ENCODE measurements at regions not wholly inside any gene's neighbourhood (a gene's known extent, or its start where the extent isn't known, plus 50 kb on each side); places are given as distances from the start of the nearest gene placed in this dataset.

DNA sequence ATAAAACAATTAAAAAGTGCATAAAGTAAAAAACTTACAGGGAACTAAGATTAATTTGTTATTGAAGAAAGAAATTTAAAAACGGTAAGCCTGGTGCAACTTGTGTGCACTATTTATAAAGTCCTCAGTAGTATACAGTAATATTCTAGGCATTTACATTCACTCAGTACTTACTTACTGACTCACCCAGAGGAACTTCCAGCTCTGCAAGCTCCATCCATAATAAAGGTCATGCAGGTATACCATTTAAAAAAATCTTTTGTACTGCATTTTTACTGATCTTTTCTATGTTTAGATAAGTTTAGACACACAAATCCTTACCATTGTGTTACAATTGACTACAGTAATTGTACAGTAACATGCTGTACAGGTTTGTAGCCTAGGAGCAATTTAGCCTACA, 51.5 kb upstream of the NXPH2 start:
- Histone ChIP-seq H3K14ac (ENCODE audit: insufficient read depth, low read length) (no peak overlapping the region), H4K91ac (ENCODE audit: insufficient read length, low read depth, low read length) (no peak overlapping the region), H3K23me2 (ENCODE audit: insufficient read length, low read depth, low read length, poor library complexity, severe bottlenecking) (no peaks in the 10 kb centered on the region), H3K9ac (ENCODE audit: extremely low read depth, insufficient read length, low read length) (no peak overlapping the region), H3K9me3 (ENCODE audit: control insufficient read depth, low read depth, low read length) (no peaks in the 10 kb centered on the region), H3T11ph (ENCODE audit: low read length) (no peak overlapping the region), H2BK15ac (ENCODE audit: low read depth, low read length) (no peak overlapping the region), H3K4me2 (ENCODE audit: insufficient read depth, insufficient read length, low read length) (no peak overlapping the region), H2AFZ (ENCODE audit: low read length) (no peak overlapping the region), H2BK120ac (ENCODE audit: low read depth, low read length, poor library complexity, severe bottlenecking) (no peak overlapping the region), H3K4me1 (ENCODE audit: insufficient read depth, low read length) (no peaks in the 10 kb centered on the region), H4K5ac (ENCODE audit: insufficient read length, low read depth, low read length) (no peak overlapping the region), H3K27me3 (ENCODE audit: insufficient read depth, low read length) (no peaks in the 10 kb centered on the region), H4K20me1 (ENCODE audit: control insufficient read depth, insufficient read depth, insufficient read length) (no peaks in the 10 kb centered on the region), H3K4ac (ENCODE audit: low read depth, low read length) (no peak overlapping the region), H3K79me1 (ENCODE audit: insufficient read depth, low read depth, low read length, poor library complexity, severe bottlenecking) (no peaks in the 10 kb centered on the region), H3K27ac (ENCODE audit: insufficient read length, low read depth, low read length) (no peak overlapping the region), H2BK12ac (ENCODE audit: insufficient read length, low read depth, low read length) (no peak overlapping the region), H3K23ac (ENCODE audit: insufficient read length, low read depth, low read length) (no peak overlapping the region), H4K8ac (replicated peaks; ENCODE audit: insufficient read length, low read depth, low read length) (no peak overlapping the region), H3K79me2 (ENCODE audit: insufficient read depth, low read length) (no peaks in the 10 kb centered on the region), H3K56ac (ENCODE audit: insufficient read length, low read depth, low read length) (no peak overlapping the region), H2BK20ac (ENCODE audit: low read depth, low read length, poor library complexity, severe bottlenecking) (no peak overlapping the region), H2BK5ac (ENCODE audit: insufficient read length, low read length) (no peak overlapping the region), H3K18ac (ENCODE audit: insufficient read length, low read depth, low read length) (no peak overlapping the region), H2AK5ac (ENCODE audit: insufficient read length, low read length) (no peak overlapping the region)
- Mint-ChIP-seq H3K9me3 (no peaks in the 10 kb centered on the region), H3K4me3 (no peak overlapping the region), H3K36me3 (ENCODE audit: insufficient read depth in 1 of 3, low read depth in 3 of 3) (no peaks in the 10 kb centered on the region), H3K27ac (no peak overlapping the region), H3K4me1 (peaks cover 0 to 3% of the 10 kb centered on the region in 2 experiments; a peak in 2 of 4 replicates), H3K27me3 (ENCODE audit: low read depth) (no peaks in the 10 kb centered on the region; the same call in 1 of the 2 replicates)
- TF ChIP-seq, protein P1, sequence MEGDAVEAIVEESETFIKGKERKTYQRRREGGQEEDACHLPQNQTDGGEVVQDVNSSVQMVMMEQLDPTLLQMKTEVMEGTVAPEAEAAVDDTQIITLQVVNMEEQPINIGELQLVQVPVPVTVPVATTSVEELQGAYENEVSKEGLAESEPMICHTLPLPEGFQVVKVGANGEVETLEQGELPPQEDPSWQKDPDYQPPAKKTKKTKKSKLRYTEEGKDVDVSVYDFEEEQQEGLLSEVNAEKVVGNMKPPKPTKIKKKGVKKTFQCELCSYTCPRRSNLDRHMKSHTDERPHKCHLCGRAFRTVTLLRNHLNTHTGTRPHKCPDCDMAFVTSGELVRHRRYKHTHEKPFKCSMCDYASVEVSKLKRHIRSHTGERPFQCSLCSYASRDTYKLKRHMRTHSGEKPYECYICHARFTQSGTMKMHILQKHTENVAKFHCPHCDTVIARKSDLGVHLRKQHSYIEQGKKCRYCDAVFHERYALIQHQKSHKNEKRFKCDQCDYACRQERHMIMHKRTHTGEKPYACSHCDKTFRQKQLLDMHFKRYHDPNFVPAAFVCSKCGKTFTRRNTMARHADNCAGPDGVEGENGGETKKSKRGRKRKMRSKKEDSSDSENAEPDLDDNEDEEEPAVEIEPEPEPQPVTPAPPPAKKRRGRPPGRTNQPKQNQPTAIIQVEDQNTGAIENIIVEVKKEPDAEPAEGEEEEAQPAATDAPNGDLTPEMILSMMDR (conservative IDR thresholded peaks at IDR 0.05): no peak
- DNase-seq: no peak
- WGBS (ENCODE audit: extremely low coverage, insufficient read length, low lambda C conversion rate): no CpG with 5 or more reads among the region's 1 CpG
